H9 (cell line): ENCODE measurements at regions not wholly inside any gene's neighbourhood (a gene's known extent, or its start where the extent isn't known, plus 50 kb on each side); places are given as distances from the start of the nearest gene placed in this dataset.

Experiments
- DNase-seq: peaks from one replicate; pipeline ENCODE4 v3.0.0-alpha.2; 2017
- H2AFZ ChIP-seq: one replicate; pipeline ENCODE4 v1.6.1; 2013; ENCODE audit warnings: mild to moderate bottlenecking, low read length, control low read depth, moderate library complexity
- H2AK5ac ChIP-seq: 2 replicates; pipeline ENCODE4 v1.6.1; 2013; ENCODE audit warnings: low read length, control low read depth, mixed read lengths; ENCODE audit not compliant: insufficient read length
- H2BK120ac ChIP-seq: one replicate; pipeline ENCODE4 v1.6.1; 2013; ENCODE audit warnings: low read depth, mild to moderate bottlenecking, low read length, control low read depth, inconsistent platforms; ENCODE audit not compliant: poor library complexity, severe bottlenecking
- H2BK12ac ChIP-seq: 2 replicates; pipeline ENCODE4 v1.6.1; 2013; ENCODE audit warnings: low read length, control low read depth, mixed read lengths, low read depth; ENCODE audit not compliant: insufficient read length
- H2BK15ac ChIP-seq: 2 replicates; pipeline ENCODE4 v1.6.1; 2013; ENCODE audit warnings: low read depth, low read length, control low read depth
- H2BK20ac ChIP-seq: one replicate; pipeline ENCODE4 v1.6.1; 2013; ENCODE audit warnings: low read depth, mild to moderate bottlenecking, low read length, control low read depth, inconsistent platforms; ENCODE audit not compliant: poor library complexity, severe bottlenecking
- H2BK5ac ChIP-seq: 2 replicates; pipeline ENCODE4 v1.6.1; 2013; ENCODE audit warnings: low read length, control low read depth, mixed read lengths; ENCODE audit not compliant: insufficient read length
- H3K14ac ChIP-seq: 2 replicates; pipeline ENCODE4 v1.6.1; 2013; ENCODE audit warnings: low read length, control low read depth; ENCODE audit not compliant: insufficient read depth
- H3K18ac ChIP-seq: 2 replicates; pipeline ENCODE4 v1.6.1; 2013; ENCODE audit warnings: low read depth, mild to moderate bottlenecking, mixed read lengths, low read length, control low read depth; ENCODE audit not compliant: insufficient read length
- H3K23ac ChIP-seq: 2 replicates; pipeline ENCODE4 v1.6.1; 2013; ENCODE audit warnings: low read length, control low read depth, mixed read lengths, low read depth; ENCODE audit not compliant: insufficient read length
- H3K23me2 ChIP-seq: 2 replicates; pipeline ENCODE4 v1.6.1; 2013; ENCODE audit warnings: low read depth, mild to moderate bottlenecking, mixed read lengths, low read length, control low read depth; ENCODE audit not compliant: insufficient read length, poor library complexity, severe bottlenecking
- H3K27ac ChIP-seq: 2 replicates; pipeline ENCODE4 v1.5.1; 2013; ENCODE audit warnings: low read length, control low read depth, mixed read lengths, low read depth; ENCODE audit not compliant: insufficient read length
- H3K27me3 ChIP-seq: 2 replicates; pipeline ENCODE4 v1.6.1; 2013; ENCODE audit warnings: low read length, control low read depth, inconsistent platforms; ENCODE audit not compliant: insufficient read depth
- H3K4ac ChIP-seq: 2 replicates; pipeline ENCODE4 v1.6.1; 2013; ENCODE audit warnings: low read depth, mild to moderate bottlenecking, control low read depth, inconsistent platforms, low read length, moderate library complexity
- H3K4me1 ChIP-seq: 2 replicates; pipeline ENCODE4 v1.6.1; 2013; ENCODE audit warnings: low read length, control low read depth, inconsistent platforms; ENCODE audit not compliant: insufficient read depth
- H3K4me2 ChIP-seq: 2 replicates; pipeline ENCODE4 v1.6.1; 2013; ENCODE audit warnings: low read length, control low read depth, mixed read lengths; ENCODE audit not compliant: insufficient read length, insufficient read depth
- H3K56ac ChIP-seq: 2 replicates; pipeline ENCODE4 v1.6.1; 2013; ENCODE audit warnings: low read depth, mild to moderate bottlenecking, mixed read lengths, low read length, control low read depth; ENCODE audit not compliant: insufficient read length
- H3K79me1 ChIP-seq: 2 replicates; pipeline ENCODE4 v1.6.1; 2013; ENCODE audit warnings: low read depth, mild to moderate bottlenecking, moderate library complexity, low read length, control low read depth, inconsistent platforms; ENCODE audit not compliant: insufficient read depth, poor library complexity, severe bottlenecking
- H3K79me2 ChIP-seq: 2 replicates; pipeline ENCODE4 v1.6.1; 2013; ENCODE audit warnings: low read length, control low read depth, inconsistent platforms; ENCODE audit not compliant: insufficient read depth
- H3K9ac ChIP-seq: 2 replicates; pipeline ENCODE4 v1.6.1; 2013; ENCODE audit warnings: low read length, control low read depth, mixed read lengths; ENCODE audit not compliant: insufficient read length; ENCODE audit errors: extremely low read depth
- H3K9me3 ChIP-seq: one replicate; pipeline ENCODE4 v1.6.1; 2013; ENCODE audit warnings: low read depth, low read length, inconsistent platforms; ENCODE audit not compliant: control insufficient read depth
- H3T11ph ChIP-seq: one replicate; pipeline ENCODE4 v1.6.1; 2013; ENCODE audit warnings: mild to moderate bottlenecking, low read length, control low read depth, inconsistent platforms
- H4K20me1 ChIP-seq: one replicate; pipeline ENCODE4 v1.6.1; 2013; ENCODE audit not compliant: control insufficient read depth, insufficient read length, insufficient read depth
- H4K5ac ChIP-seq: 2 replicates; pipeline ENCODE4 v1.6.1; 2013; ENCODE audit warnings: low read depth, mild to moderate bottlenecking, mixed read lengths, low read length, control low read depth; ENCODE audit not compliant: insufficient read length
- H4K8ac ChIP-seq: replicated peaks from 2 replicates; pipeline ENCODE4 v1.6.1; 2013; ENCODE audit warnings: low read length, control low read depth, mixed read lengths, low read depth; ENCODE audit not compliant: insufficient read length
- H4K91ac ChIP-seq: 2 replicates; pipeline ENCODE4 v1.6.1; 2013; ENCODE audit warnings: low read depth, mild to moderate bottlenecking, moderate library complexity, mixed read lengths, low read length, control low read depth; ENCODE audit not compliant: insufficient read length
- H3K27ac Mint-ChIP-seq, 3 experiments: 2 replicates in 2 of 3; 3 replicates in 1 of 3; pipeline ENCODE4 v1.8.0; 2020 to 2021; ENCODE audit warnings: mixed read lengths in 3 of 3, mild to moderate bottlenecking in 1 of 3, moderate library complexity in 1 of 3
- H3K27me3 Mint-ChIP-seq: 2 replicates; pipeline ENCODE4 v1.8.0; 2021; ENCODE audit warnings: low read depth, mild to moderate bottlenecking, moderate library complexity, mixed read lengths
- H3K36me3 Mint-ChIP-seq, 3 experiments: 2 replicates in 2 of 3; 3 replicates in 1 of 3; pipeline ENCODE4 v1.8.0; 2020 to 2021; ENCODE audit warnings: low read depth in 3 of 3, mixed read lengths in 3 of 3; ENCODE audit not compliant: insufficient read depth in 1 of 3
- H3K4me1 Mint-ChIP-seq, 2 experiments: 2 replicates each; pipeline ENCODE4 v1.8.0; 2020; ENCODE audit warnings: mixed read lengths in 2 of 2
- H3K4me3 Mint-ChIP-seq, 2 experiments: 2 replicates in 1 of 2; 3 replicates in 1 of 2; pipeline ENCODE4 v1.8.0; 2020 to 2021; ENCODE audit warnings: mild to moderate bottlenecking in 2 of 2, mixed read lengths in 2 of 2, moderate library complexity in 1 of 2
- H3K9me3 Mint-ChIP-seq, 2 experiments: 2 replicates in 1 of 2; 3 replicates in 1 of 2; pipeline ENCODE4 v1.8.0; 2020; ENCODE audit warnings: mild to moderate bottlenecking in 2 of 2, mixed read lengths in 2 of 2, moderate library complexity in 1 of 2
- CTCF ChIP-seq: fragments of 200-600 bp; sonication (generic); conservative IDR thresholded peaks from 3 replicates; pipeline ENCODE4 v1.8.0; 2021; ENCODE audit warnings: antibody characterized with exemption, mild to moderate bottlenecking
- WGBS: extraction: QIAGEN DNeasy Blood & Tissue Kit; methylation state at CpG from one replicate; pipeline ENCODE4 v1.1.7; 2013; ENCODE audit warnings: missing lambda C conversion rate, low lambda C conversion rate, mixed read lengths; ENCODE audit not compliant: insufficient read length; ENCODE audit errors: extremely low coverage; 5-methylcytosine and 5-hydroxymethylcytosine counted together

- H3K27ac ChIP-seq: no peak overlapping the region
- H2BK120ac ChIP-seq: no peak overlapping the region
- no peak overlapping the region for H2BK12ac ChIP-seq
- H4K91ac ChIP-seq: no peak overlapping the region
- peaks cover 0 to 7% (median 0%) of the 10 kb centered on the region in 3 experiments; a peak in 4 of 7 replicates for H3K36me3 Mint-ChIP-seq
- H3K9me3 ChIP-seq: no peaks in the 10 kb centered on the region
- H2AFZ ChIP-seq: no peak overlapping the region
- H3T11ph ChIP-seq: no peak overlapping the region
- no peaks in the 10 kb centered on the region for H3K79me2 ChIP-seq
- no peak overlapping the region for H3K27ac Mint-ChIP-seq
- H3K4me2 ChIP-seq: no peak overlapping the region
- no peak overlapping the region for H3K4ac ChIP-seq
- no peak overlapping the region for H2BK5ac ChIP-seq
- no peak overlapping the region for H4K5ac ChIP-seq
- peaks cover 8 to 9% of the 10 kb centered on the region in 2 experiments for H3K4me1 Mint-ChIP-seq
- H3K4me3 Mint-ChIP-seq: no peak overlapping the region
- TF ChIP-seq CTCF: no peak; the same call in 2 of the 3 replicates
- H4K20me1 ChIP-seq: no peaks in the 10 kb centered on the region
- H3K79me1 ChIP-seq: no peaks in the 10 kb centered on the region
- H3K23ac ChIP-seq: no peak overlapping the region
- no peaks in the 10 kb centered on the region for H3K27me3 Mint-ChIP-seq
- no peak overlapping the region for H2BK20ac ChIP-seq
- no peak overlapping the region for H3K18ac ChIP-seq
- no peak overlapping the region for H3K56ac ChIP-seq
- H4K8ac ChIP-seq: no peak overlapping the region
- WGBS: no CpG with 5 or more reads among the region's 4 CpGs
- no peak overlapping the region for H2AK5ac ChIP-seq
- no peaks in the 10 kb centered on the region for H3K4me1 ChIP-seq
- no peak overlapping the region for H2BK15ac ChIP-seq
- no peaks in the 10 kb centered on the region for H3K27me3 ChIP-seq
- no peak overlapping the region for H3K9ac ChIP-seq
- H3K14ac ChIP-seq: no peak overlapping the region
- no peak for DNase-seq
- H3K23me2 ChIP-seq: no peaks in the 10 kb centered on the region
- peaks cover 0 to 4% of the 10 kb centered on the region in 2 experiments; a peak in 3 of 5 replicates for H3K9me3 Mint-ChIP-seq
Measured at GRCh38 chr1:187041104-187041503, 212.4 kb downstream of the PLA2G4A start.
